HG02943 (cell line): ENCODE measurements at regions not wholly inside any gene's neighbourhood (a gene's known extent, or its start where the extent isn't known, plus 50 kb on each side); places are given as distances from the start of the nearest gene placed in this dataset.
"Not testable (repeated sequence)": the region's sequence is repeated elsewhere in the genome, so short reads cannot be mapped to it uniquely, and the experiment has no call there.

Source experiments
- ATAC-seq: cut with Tn5 transposase; IDR thresholded peaks from one replicate; pipeline ENCODE4 v1.9.1; 2021; ENCODE audit warnings: mild to moderate bottlenecking, low read depth, moderate library complexity; ENCODE audit not compliant: unreplicated experiment

DNA sequence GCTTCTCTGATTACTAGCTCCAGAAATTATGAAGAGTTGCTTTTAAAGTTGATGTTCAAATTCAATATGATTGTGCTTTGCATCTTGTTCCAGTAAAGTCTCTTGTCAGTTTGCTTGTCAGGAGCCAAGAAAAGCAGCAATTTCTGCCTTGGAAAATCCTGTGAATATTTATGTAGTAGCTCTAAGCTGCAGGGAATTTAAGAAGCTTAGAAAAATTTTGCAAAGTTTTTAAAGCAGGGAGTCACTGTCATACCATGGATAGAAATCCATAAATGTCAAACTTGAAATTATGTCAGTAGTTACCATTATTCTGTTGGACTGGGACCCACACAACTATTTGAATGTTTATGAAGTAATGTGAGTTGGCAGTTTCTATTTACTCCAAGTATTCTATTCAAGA is 169.3 kb downstream of the TMEM200C start:
- no peak for ATAC-seq

DNA sequence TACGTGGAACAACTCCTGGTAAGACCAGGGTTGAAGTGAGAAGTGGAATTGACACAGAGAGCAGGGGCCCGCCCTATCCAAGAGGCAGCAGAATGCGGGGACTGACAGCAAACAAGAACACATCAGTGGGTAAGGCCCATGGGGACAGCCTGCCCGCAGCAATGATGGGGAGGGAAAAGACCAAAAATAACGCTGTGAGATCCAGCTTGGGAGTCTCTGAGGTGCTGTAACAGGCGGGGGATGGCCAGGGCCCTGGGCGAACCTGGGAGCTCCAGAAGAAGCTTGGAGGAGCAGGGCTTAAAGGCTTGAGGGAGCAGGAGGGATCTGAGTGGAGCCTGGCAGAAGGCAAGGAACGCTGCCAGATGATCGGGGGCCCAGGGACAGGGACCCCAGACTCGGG is 173.4 kb downstream of the TMEM200C start:
- ATAC-seq: no peak

DNA sequence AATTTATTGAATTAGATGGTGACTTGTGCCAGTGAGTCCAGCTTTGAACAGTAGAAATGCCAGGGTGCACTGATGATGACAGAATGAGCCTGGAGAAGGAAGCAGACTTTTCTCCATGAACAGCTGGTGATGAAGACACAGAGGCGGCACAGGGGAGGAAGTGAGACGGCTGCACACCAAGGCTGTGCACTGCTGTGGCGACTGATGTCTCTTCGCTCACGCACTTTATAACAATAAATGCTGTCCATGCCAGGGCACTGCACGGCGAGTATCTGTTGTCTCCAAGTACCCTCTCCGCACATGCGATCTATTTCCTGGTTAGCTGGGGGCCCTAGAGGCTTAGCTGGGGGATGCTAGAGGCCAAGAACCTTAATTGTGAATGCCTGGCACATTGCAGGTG is 175.2 kb downstream of the TMEM200C start:
- ATAC-seq: no peak

DNA sequence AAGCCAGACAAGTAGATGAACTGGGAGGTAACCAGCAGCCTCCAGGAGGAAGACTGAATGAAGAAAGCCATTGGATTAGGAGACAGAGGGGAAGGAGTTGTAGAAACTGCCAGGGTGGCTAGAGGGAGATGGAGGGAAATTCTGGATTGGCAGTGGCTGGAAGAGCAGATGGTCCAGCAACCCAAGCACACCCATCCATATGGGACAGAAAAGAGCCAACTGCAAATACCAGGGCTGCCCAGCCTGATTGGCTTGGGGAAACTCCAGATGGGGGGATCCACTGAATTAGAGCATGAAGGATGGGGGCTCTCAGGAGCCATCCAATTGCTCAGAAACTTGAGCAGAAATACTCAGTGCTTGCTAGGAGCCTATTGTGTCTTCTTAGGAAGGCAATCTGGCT is 173.5 kb upstream of the EPB41L3 start:
- ATAC-seq: no peak

DNA sequence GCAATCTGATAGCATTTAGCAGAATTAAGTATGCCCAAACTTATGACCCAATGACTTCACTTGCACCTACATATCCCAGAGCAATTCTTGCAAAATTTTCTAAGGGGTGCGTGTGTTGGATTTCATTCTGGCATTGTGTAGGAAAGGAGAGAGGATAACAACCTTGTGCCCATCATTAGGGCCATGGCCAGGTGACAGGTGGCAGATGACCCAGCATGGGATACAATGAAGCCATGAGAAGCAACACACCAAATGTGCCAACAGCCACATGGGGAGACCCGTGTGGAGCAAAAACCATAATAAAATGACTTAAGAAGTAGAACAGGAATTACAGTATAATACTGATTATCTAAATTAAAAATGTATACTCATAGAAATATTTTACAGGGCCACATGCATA is 166.9 kb upstream of the EPB41L3 start:
- no peak for ATAC-seq

DNA sequence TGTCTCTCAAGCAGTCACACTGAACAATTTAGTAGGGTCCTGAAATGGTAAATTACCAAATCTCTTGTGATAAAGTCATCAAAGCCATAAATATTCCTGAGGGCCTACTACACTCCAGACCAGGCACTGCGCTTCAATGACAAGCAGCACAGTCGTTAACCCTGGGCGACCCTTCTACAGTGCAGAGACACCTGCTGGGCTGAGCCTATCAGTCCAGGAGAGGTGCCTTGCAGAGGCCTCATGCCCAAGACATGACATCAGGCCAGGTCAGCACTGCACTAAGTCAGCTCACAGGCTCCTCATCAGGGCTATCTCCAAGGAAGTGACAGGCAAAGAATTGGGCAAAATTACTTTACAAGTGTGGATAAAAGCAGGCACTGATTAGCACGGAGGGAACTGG is 166.4 kb upstream of the EPB41L3 start:
- ATAC-seq: no peak

DNA sequence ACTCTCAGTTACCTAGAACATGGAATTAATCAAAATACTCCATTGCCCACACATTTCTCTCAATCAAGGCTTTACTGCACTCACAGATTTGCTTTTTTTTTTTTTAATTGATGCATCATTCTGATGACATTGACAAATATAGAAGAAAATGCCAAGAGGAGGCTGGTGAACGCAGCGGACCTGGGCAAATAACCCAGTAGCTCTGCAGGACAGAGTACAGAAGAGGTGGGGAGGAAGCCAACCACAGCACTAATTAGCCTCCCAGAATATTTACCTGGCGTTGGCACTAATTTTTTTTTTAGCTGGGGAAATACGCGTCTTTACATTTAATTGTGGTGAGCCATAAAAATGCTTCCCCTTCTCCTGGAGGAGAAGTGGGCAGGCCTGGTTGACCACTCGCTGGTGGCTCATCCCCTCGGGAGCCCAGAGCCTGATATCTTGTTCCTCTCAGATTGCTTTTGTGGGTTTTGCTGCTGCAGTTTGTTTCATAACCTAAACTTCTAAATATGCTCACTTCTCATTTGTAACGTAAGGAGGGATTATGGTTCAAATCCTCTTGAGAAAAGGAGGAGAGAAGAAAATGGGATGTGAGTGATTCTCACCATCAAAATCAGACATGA is 165.8 kb upstream of the EPB41L3 start:
- no peak for ATAC-seq

DNA sequence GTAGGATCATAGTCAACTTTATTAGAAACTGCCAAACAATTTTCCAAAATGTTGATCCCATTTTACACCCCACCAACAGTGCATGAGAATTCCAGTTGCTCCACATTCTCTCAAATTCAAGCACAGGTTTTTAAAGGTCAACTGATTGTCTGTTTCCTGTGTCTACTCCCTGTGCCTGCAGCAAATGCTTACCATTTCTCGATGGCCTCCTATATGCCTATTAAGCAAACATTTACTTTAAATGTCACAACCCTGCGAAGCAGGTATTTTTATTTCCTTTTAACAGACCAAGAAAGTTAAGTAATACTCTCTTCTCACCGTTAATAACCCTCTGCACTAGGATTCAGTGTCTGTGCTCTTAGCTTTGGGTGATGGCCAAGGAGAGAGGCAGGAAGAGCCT is 163.8 kb upstream of the EPB41L3 start:
- ATAC-seq: no peak

DNA sequence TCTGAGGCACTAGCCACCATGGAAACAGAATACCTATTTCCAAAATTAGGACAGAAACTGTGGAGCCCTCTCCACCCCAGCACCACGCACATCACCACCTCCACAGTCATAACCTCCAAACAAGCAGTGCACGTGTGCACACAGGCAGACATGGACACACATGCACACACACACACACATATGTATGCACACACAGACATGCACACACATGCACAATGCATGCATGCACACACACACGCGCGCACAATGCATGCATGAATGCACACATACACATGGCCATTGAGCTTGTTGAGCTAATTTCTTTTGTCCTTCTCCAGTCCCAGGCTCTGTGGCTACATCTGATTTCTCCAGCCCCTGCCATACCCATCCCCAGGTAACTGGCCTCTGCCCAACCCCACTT is 161.6 kb upstream of the EPB41L3 start:
- no peak for ATAC-seq

DNA sequence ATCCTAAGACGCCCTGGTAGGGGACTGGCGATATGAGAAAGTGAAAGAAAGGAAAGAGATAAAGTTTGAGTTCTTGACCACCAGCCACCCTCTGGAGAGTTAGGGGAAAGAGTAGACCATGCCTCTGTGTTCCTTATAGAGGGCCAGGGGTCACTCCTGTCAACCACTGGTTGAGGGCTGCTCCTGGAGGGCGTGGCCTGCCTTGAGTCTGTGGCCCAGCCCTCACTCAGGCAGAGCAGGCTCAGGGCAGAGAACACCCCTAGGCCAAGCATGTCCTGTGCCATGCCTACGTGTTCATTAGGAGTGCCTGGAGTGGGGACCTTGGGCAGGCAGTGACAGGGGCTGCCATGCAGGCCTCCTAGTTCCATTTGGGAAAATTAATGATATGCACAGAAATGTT is 161.1 kb upstream of the EPB41L3 start:
- ATAC-seq: no peak

DNA sequence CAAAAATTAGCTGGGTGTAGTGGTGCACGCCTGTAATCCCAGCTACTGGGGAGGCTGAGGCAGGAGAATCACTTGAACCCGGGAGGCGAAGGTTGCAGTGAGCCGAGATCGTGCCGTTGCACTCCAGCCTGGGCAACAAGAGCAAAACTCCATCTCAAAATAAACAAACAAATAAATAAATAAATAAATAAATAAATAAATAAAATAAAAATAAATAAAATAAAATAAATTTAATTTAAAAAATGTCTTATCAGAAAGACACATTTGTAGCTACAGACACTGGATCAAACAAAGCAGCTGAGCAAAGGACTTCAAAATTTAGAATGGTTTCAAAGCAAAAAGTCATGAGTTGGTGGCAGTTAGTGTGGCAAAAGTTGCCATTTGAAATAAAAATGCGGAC is 158.2 kb upstream of the EPB41L3 start:
- not testable (repeated sequence) for ATAC-seq

DNA sequence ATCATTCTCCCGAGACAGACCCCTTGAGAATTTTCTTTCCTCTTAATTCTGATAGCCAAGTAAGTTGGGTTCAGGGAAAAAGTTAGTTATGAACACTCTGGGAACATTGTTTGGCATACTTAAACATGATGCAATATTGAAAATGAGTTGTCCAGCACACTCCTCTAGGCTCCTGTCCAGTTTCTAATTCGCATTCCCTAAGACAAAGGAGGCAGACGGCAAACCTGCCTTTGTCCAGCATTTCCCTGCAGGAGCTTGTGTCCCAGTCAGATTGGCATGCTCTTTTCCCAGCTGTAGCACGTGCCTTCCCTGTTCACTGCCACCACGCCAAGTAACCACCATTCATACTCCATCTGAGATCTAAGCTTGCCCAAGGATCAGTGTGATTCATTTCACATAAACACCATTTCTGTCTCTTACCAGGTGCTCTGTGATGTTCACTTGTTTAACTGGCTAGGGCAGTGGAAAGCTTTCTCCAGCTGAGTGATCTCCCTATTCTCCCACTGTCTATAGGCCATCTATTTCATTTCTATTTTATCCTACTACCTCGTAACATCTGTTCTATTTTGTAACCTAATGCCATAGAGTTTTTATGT is 150.0 kb upstream of the EPB41L3 start:
- no peak for ATAC-seq

DNA sequence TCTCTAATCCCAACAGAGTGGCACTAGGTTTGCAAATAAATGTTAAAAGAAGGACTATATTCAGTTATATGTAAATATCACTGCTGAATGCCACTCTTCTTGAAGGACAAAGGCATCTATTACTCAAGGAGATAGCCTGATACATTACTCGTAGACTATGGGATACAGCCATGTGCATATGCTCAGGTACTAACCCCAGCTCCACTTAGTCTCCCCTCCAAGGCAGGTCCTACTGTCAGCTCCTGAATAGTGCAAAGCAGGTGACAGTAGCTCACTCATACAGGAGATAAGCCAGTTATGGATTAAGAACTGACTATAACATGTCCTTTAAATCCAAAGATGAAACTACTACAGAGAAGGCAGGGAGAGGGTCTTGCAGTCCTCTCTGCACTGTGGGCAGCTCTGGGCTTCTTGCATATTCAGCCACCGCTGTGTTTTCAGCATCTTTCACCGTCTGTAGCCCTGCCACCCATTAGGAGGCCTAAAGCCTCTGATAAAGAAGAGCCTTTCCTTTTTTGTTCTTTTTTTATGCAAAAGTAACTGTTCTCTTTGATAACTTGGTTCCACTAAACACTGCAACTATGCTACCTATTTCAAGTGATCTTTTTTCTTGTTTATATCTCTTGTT is 135.1 kb upstream of the EPB41L3 start:
- no peak for ATAC-seq

DNA sequence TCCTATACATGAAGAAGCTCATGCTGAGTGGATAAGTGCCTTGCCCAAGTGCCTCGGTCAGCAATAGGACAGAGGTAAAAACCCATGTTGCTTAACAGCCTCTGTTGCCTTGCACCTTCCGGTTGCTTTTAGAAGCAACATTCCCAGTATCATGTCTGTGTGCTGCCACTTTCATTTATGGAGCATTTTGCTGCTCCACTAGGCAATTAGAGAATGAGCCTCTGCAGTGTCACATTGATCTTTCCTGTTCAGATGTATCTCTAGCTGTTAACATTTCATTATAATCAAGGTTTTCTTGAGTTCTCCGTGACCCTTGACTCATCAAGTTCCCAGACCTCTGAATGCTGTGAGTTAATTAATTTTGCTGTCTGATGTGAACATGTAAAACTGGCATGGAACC is 134.5 kb upstream of the EPB41L3 start:
- ATAC-seq: no peak

DNA sequence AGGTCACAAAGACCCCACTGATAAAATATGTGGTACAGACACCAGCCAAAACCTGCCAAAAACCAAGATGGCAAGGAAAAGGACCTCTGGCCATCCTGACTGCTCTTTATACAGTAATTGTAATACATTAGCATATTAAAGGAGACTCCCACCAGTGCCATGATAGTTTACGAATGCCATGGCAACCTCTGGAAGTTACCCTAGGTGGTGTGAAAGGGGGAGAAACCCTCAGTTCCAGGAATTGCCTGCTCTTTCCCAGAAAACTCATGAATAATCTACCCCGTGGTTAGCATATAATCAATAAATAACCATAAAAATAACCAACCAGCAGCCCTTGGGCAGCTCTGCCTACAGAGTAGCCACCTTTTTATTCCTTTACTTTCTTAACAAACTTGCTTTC is 129.8 kb upstream of the EPB41L3 start:
- no peak for ATAC-seq

DNA sequence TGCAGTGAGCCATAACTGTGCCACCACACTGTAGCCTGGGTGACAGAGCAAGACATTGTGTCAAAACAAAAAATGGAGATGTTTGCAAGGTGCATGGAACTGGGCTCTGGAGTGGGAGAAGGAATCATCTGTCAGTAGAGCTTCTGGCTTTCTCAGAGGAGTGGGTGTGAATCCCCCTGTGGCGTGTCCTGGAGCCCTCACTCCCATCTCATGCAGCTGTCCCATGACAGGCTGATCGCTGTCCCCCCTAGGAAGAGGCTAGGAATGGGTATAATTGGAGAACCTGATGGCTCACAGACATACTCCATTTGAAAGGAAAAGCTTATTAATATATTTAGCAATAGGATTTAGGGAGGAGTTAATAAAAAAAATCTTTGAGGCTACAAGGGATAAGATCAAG is 125.8 kb upstream of the EPB41L3 start:
- no peak for ATAC-seq

DNA sequence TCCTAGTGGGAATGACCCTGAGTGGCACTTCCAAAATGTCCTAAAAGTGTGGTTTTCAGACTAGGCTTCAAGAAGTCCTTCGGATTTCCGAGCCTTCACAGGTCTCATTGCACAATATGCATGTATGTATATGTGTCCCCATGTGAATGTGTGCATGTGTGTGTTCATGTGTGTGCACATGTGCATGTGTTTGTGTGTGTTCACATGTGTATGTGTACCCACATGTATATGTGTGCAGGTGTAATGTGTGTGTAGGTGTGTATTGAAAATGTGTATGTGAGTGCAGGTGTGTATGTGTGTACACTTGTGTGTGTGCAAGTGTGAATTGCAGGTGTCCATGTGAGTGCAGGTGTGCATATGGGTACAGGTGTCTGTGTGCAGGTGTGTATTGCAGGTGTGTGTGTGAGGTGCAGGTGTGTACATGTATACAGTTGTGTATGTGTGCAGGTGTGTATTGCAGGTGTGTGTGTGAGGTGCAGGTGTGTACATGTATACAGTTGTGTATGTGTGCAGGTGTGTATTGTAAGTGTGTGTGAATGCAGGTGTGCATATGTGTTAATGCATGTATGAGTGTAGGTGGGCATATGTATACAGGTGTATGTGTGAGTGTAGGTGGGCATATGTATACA is 124.4 kb upstream of the EPB41L3 start:
- ATAC-seq: no peak

DNA sequence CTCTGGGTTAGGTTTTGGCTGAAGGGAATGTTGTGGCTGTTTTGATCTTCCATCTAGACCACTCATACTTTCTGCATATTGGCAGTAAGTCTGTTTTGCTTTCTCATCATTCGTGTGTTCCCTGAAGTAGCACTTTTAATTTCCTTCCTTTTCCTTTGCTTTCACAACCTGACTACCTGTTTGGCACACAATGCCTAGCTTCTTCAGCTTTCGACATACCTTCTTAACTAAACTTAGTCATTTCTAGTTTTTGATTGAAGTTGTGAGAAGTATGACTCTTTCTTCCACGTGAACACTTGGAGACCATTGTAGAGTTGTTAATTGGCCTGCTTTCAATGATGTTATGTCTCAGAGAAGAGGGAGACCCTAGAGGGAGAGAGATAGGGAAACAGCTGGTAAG is 123.6 kb upstream of the EPB41L3 start:
- no peak for ATAC-seq

DNA sequence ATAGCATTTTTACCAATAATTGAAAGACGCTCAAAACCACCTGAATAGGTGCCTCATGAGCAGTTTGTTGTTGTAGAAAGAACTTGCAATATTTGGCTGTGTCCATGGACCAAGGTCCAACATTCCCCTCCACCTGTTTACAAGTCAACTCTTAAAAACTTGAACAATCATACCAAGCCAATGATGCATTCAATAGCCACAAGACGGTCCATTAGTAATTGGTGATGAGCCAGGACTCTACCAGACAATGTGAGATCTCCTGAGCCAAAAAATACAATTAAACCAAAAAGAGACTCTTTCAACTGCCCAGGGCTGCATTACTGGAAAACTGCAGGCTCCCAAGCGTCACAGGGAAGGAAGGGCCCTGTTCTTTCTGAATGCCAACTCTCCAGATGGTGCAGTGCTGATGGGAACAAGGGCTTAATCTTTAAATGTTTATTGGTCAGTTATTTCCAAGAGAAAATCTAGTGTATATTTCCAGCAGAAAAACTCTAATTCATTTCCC is 118.8 kb upstream of the EPB41L3 start:
- no peak for ATAC-seq

DNA sequence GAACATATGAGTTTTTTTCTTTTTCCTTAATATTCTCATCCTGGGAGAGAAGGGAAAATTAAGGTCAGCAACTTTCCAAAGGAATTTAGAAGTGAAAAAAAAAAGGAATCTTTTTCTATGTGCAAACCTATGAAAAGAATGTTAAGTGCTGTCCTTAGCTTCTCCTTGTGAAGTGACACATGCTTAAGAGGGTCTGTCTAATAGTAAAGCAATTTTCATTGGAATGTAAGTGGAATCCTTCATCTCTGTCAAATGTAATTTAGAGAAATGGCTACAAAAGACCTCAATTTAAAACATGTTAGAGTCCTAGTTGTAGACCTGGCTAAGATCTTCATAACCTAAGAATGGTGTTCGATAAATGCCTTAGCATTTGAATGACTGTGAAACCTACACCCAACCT is 117.4 kb upstream of the EPB41L3 start:
- ATAC-seq: no peak

DNA sequence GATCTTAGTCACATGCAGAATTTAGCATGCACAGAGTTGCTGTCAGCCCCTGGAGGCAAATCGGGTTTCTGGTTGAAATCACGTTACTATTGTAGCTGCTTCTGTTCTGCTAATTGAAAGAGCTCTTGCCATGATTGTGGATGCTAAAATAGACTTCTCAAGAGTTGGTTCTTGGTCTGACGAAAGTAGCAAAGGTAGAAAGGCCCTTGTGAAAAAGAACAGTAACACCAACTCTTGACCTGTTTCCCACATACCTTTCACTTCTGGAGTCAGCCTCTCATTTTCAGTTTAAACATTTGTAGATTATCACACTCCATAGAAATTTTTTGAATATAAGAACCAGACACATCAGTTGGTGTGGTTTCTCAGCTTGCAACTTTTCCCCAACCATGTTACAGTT is 110.0 kb upstream of the EPB41L3 start:
- no peak for ATAC-seq

DNA sequence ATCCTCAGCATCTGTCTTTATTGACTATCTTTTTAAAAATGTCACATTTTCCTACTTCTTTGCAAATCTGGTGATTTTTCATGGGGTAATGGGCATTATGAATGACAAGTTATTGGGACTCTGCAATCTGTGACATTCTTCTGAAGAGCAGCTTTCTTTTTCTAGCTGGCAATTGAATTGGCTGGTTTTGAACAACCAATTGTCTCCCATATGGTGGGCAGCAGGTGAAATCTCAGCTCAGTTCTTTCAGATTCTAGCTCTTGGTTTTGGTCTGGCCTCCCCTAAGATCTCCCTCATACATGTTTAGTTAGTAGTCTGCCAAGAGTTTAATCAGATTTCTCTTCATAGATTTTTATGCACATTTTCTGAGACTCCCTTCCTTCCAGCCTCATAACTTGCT is 107.9 kb upstream of the EPB41L3 start:
- ATAC-seq: no peak
